Panc1 (cell line): ENCODE measurements at regions not wholly inside any gene's neighbourhood (a gene's known extent, or its start where the extent isn't known, plus 50 kb on each side); places are given as distances from the start of the nearest gene placed in this dataset.

ENCODE experiments used
- ATAC-seq: fragments of 200-7000 bp; cut with Tn5 transposase; 2 replicates; pipeline ENCODE4 v1.9.1; 2020; ENCODE audit warnings: mild to moderate bottlenecking, moderate library complexity
- BruUV-seq: library from RNA; stranded (reverse); fragments of 400-500 nt; replicated peaks from 2 replicates; lab custom pipeline; 2021; lab: Mats Ljungman, UMichigan
- CTCF ChIA-PET: fragments of 300-600 bp; sonication (Branson Sonifier 250); formaldehyde crosslinking; loops from one replicate; lab custom pipeline; 2022; ENCODE audit warnings: antibody characterized with exemption; lab: Charles Lee
- POLR2A ChIA-PET: fragments of 300-600 bp; sonication (Branson Sonifier 250); formaldehyde crosslinking; loops from one replicate; lab custom pipeline; 2022; ENCODE audit warnings: antibody characterized with exemption; lab: Charles Lee
- DNase-seq: peaks from one replicate; pipeline ENCODE4 v3.0.0-alpha.2; 2010; ENCODE audit warnings: low read depth, low spot score
- H3K27ac ChIP-seq: 2 replicates; pipeline ENCODE4 v1.5.1; 2011; ENCODE audit warnings: mild to moderate bottlenecking, low read length, inconsistent platforms
- H3K27me3 ChIP-seq: fragments of 200-500 bp; sonication (Bioruptor generic); 2 replicates; pipeline ENCODE4 v1.6.0; 2014; ENCODE audit warnings: low read length, inconsistent platforms; ENCODE audit not compliant: control insufficient read depth, insufficient read depth
- H3K36me3 ChIP-seq: fragments of 200-500 bp; sonication (Bioruptor generic); 2 replicates; pipeline ENCODE4 v1.5.1; 2014; ENCODE audit warnings: inconsistent platforms, mild to moderate bottlenecking, low read length, moderate library complexity; ENCODE audit not compliant: control insufficient read depth, insufficient read depth
- H3K4me1 ChIP-seq: 2 replicates; pipeline ENCODE4 v1.5.1; 2011; ENCODE audit warnings: inconsistent platforms, mild to moderate bottlenecking, low read length, moderate library complexity; ENCODE audit not compliant: control insufficient read depth, insufficient read depth
- H3K4me3 ChIP-seq, 2 experiments: 2 replicates each; pipeline ENCODE4 v1.5.1; 2011 to 2012; ENCODE audit warnings: low read depth in 2 of 2, low read length in 2 of 2, mild to moderate bottlenecking in 2 of 2, inconsistent platforms in 1 of 2, moderate library complexity in 1 of 2
- H3K9me3 ChIP-seq: fragments of 200-500 bp; sonication (Bioruptor generic); 2 replicates; pipeline ENCODE4 v1.5.1; 2014; ENCODE audit warnings: low read depth, mild to moderate bottlenecking, inconsistent platforms, low read length, moderate library complexity; ENCODE audit not compliant: control insufficient read depth, insufficient read depth
- CTCF ChIP-seq: fragments of 450-650 bp; IDR thresholded peaks from 2 replicates; pipeline ENCODE4 v1.5.1; 2017; ENCODE audit warnings: mild to moderate bottlenecking
- POLR2AphosphoS5 ChIP-seq: IDR thresholded peaks from 2 replicates; pipeline ENCODE4 v1.6.1; 2012; ENCODE audit warnings: mild to moderate bottlenecking, low read depth, low read length, moderate library complexity
- REST ChIP-seq, 2 experiments: IDR thresholded peaks; 2 replicates each; pipeline ENCODE4 v1.6.1; 2011 to 2012; ENCODE audit warnings: low read depth in 2 of 2, control low read depth in 1 of 2, low read length in 1 of 2, mild to moderate bottlenecking in 1 of 2, moderate library complexity in 1 of 2; ENCODE audit not compliant: insufficient read depth in 1 of 2
- SIN3A ChIP-seq: IDR thresholded peaks from 2 replicates; pipeline ENCODE4 v1.6.1; 2012; ENCODE audit warnings: low read depth, mild to moderate bottlenecking, low read length, moderate library complexity, borderline replicate concordance; ENCODE audit not compliant: insufficient read depth
- TCF7L2 ChIP-seq: IDR thresholded peaks from 2 replicates; pipeline ENCODE4 v1.6.1; 2011; ENCODE audit warnings: mild to moderate bottlenecking, low read depth, low read length, inconsistent platforms
- in situ Hi-C: cut with HindIII; loops from 2 replicates; pipeline ENCODE4 v1.10.0; 2016; ENCODE audit warnings: low sequenced_read_pairs, low pct_unique_long_range_greater_than_20kb
- intact Hi-C: fragments of 100-400 bp; cut with micrococcal nuclease; formaldehyde crosslinking; loops from one replicate; pipeline ENCODE4 v1.10.0; 2022; ENCODE audit not compliant: unreplicated experiment

GRCh38 chr13:104715111-104715510 is 1648.9 kb upstream of the SLC10A2 start:
- Histone ChIP-seq H3K4me3 (no peak overlapping the region), H3K36me3 (no peaks in the 10 kb centered on the region), H3K4me1 (no peaks in the 10 kb centered on the region), H3K27ac (no peak overlapping the region), H3K27me3 (no peaks in the 10 kb centered on the region), H3K9me3 (no peaks in the 10 kb centered on the region)
- ATAC-seq = no peak
- ChIA-PET CTCF (no interaction called here), POLR2A (no interaction called here)
- BruUV-seq = no TSS peak
- no peak for TF ChIP-seq CTCF
- TF ChIP-seq TCF7L2 = no peak
- no peak for TF ChIP-seq POLR2AphosphoS5
- TF ChIP-seq SIN3A = no peak
- no peak for TF ChIP-seq REST (IDR thresholded peaks at IDR 0.05; ENCODE audit: insufficient read depth in 1 of 2, low read depth in 2 of 2, low read length in 1 of 2)
- no peak for DNase-seq
- intact Hi-C loops (no loop called here), in situ Hi-C loops (no loop called here)

GRCh38 chr13:104705031-104705750 is 1639.0 kb upstream of the SLC10A2 start:
- intact Hi-C loops = no loop called here
- TF ChIP-seq SIN3A (no peak), REST (IDR thresholded peaks at IDR 0.05; ENCODE audit: insufficient read depth in 1 of 2, low read depth in 2 of 2, low read length in 1 of 2) (no peak), TCF7L2 (no peak), CTCF (no peak), POLR2AphosphoS5 (no peak)
- Histone ChIP-seq H3K4me3 (no peak overlapping the region), H3K9me3 (no peaks in the 10 kb centered on the region), H3K27me3 (no peaks in the 10 kb centered on the region), H3K4me1 (no peaks in the 10 kb centered on the region), H3K36me3 (no peaks in the 10 kb centered on the region), H3K27ac (no peak overlapping the region)
- BruUV-seq = no TSS peak
- DNase-seq = no peak
- ChIA-PET CTCF (no interaction called here), POLR2A (no interaction called here)
- ATAC-seq = no peak
- in situ Hi-C loops = no loop called here
